ENCODE measurements at regions not wholly inside any gene's neighbourhood (a gene's known extent, or its start where the extent isn't known, plus 50 kb on each side); places are given as distances from the start of the nearest gene placed in this dataset.

- no peak for TF ChIP-seq ZBTB46 (CRISPR knock-in tag; IDR thresholded peaks at IDR 0.05; ENCODE audit: borderline replicate concordance)
Measured at GRCh38 chr9:88828018-88828417, 163.2 kb upstream of the S1PR3 start (continued).

- TF ChIP-seq NKX3-1 (CRISPR knock-in tag; IDR thresholded peaks at IDR 0.05) (no peak), ZNF557 (CRISPR knock-in tag; IDR thresholded peaks at IDR 0.05) (no peak), KLF16 (CRISPR knock-in tag; IDR thresholded peaks at IDR 0.05) (no peak), CHD2 (IDR thresholded peaks at IDR 0.05; ENCODE audit: low read depth, low read length) (no peak), RARA (CRISPR knock-in tag; IDR thresholded peaks at IDR 0.05) (no peak), RAD51 (IDR thresholded peaks at IDR 0.05; ENCODE audit: borderline replicate concordance) (no peak), RFXAP (CRISPR knock-in tag; IDR thresholded peaks at IDR 0.05; ENCODE audit: borderline replicate concordance) (no peak), RBFOX2 (IDR thresholded peaks at IDR 0.05; ENCODE audit: low read depth, low read length) (no peak), SSRP1 (CRISPR knock-in tag; IDR thresholded peaks at IDR 0.05) (no peak), PTBP1 (IDR thresholded peaks at IDR 0.05; ENCODE audit: low read depth, low read length, poor library complexity, severe bottlenecking) (no peak), RELA (CRISPR knock-in tag; IDR thresholded peaks at IDR 0.05) (no peak), CBX1 (IDR thresholded peaks at IDR 0.05; ENCODE audit: low read depth) (no peak)
- Histone ChIP-seq H4K20me1 (ENCODE audit: insufficient read depth, low read length) (no peaks in the 10 kb centered on the region), H3K4me1 (ENCODE audit: insufficient read depth, low read length) (no peaks in the 10 kb centered on the region), H3K9me3 (ENCODE audit: low read length) (no peaks in the 10 kb centered on the region), H3K4me3 (replicated peaks in 1 of 3; ENCODE audit: insufficient read depth in 1 of 3, low read depth in 2 of 3, low read length in 3 of 3) (no peak overlapping the region), H3K27me3 (ENCODE audit: control insufficient read depth in 1 of 2, insufficient read depth in 2 of 2, low read length in 2 of 2) (peaks cover 0 to 20% of the 10 kb centered on the region in 2 experiments; a peak in 4 of 5 replicates), H2AFZ (ENCODE audit: low read length) (no peak overlapping the region), H3K4me2 (ENCODE audit: low read depth, low read length) (no peak overlapping the region), H3K79me2 (ENCODE audit: insufficient read depth, low read length) (no peaks in the 10 kb centered on the region), H3K9ac (ENCODE audit: insufficient read depth, low read depth, low read length) (no peak overlapping the region), H3K27ac (ENCODE audit: extremely low read length, insufficient read depth, low read length) (no peak overlapping the region), H3K36me3 (replicated peaks in 1 of 2; ENCODE audit: control insufficient read depth in 1 of 2, insufficient read depth in 2 of 2, low read length in 2 of 2) (no peaks in the 10 kb centered on the region)
- ChIA-PET POLR2A (no interaction called here), CTCF (ENCODE audit: low intra/inter-chr PET ratio, low total read pairs) (no interaction called here)
- no peak for ATAC-seq
- intact Hi-C loops (cut with micrococcal nuclease; ENCODE audit: unreplicated experiment) (no loop called here), in situ Hi-C loops (cut with HindIII; ENCODE audit: extremely low pct_ligation_motif_present, low pct_unique_long_range_greater_than_20kb) (no loop called here)
- FAIRE-seq, result no peak
- under 1% methylated on average over 4 of the region's 4 CpGs for WGBS (ENCODE audit: low lambda C conversion rate)
- DNase-seq (ENCODE audit: low spot score), result no peak
- no TSS peak for BruUV-seq (replicated peaks)
Measured at GRCh38 chr9:88828492-88828974, 162.7 kb upstream of the S1PR3 start.
